Right hindlimb (tissue), 1 donor: ENCODE measurements at regions not wholly inside any gene's neighbourhood (a gene's known extent, or its start where the extent isn't known, plus 50 kb on each side); places are given as distances from the start of the nearest gene placed in this dataset.
A peak's percentile ranks its signal among the peaks of the same experiment; 100 is the strongest.
"Not testable (repeated sequence)": the region's sequence is repeated elsewhere in the genome, so short reads cannot be mapped to it uniquely, and the experiment has no call there.

ENCODE experiments used
- DNase-seq: peaks from one replicate; pipeline ENCODE4 v3.0.0-alpha.2; 2018

- DNase-seq = no peak
Measured at GRCh38 chr6:11486959-11487358, 50.6 kb upstream of the TMEM170B start.

GRCh38 chr6:11486486-11486885, 51.1 kb upstream of the TMEM170B start:
- DNase-seq = no peak

- DNase-seq = no peak
Measured at GRCh38 chr6:11486051-11486450, 51.5 kb upstream of the TMEM170B start.

GRCh38 chr6:11485271-11485670, 52.3 kb upstream of the TMEM170B start:
- DNase-seq = no peak

- no peak for DNase-seq
Measured at GRCh38 chr6:11484441-11484840, 53.1 kb upstream of the TMEM170B start.

GRCh38 chr6:11482616-11483015, 54.9 kb upstream of the TMEM170B start:
- no peak for DNase-seq

GRCh38 chr6:11480541-11480940, 57.0 kb upstream of the TMEM170B start:
- DNase-seq = no peak

- no peak for DNase-seq
Measured at GRCh38 chr6:11479296-11479695, 58.3 kb upstream of the TMEM170B start.

GRCh38 chr6:11478586-11478985, 59.0 kb upstream of the TMEM170B start:
- DNase-seq = no peak

- no peak for DNase-seq
Measured at GRCh38 chr6:11475016-11475415, 62.5 kb upstream of the TMEM170B start.

- DNase-seq = peak; percentile 62
Measured at GRCh38 chr6:11473008-11473740, 64.4 kb upstream of the TMEM170B start.

- DNase-seq = no peak
Measured at GRCh38 chr6:11471261-11471660, 66.3 kb upstream of the TMEM170B start.

GRCh38 chr6:11469684-11470083, 67.9 kb upstream of the TMEM170B start:
- DNase-seq = no peak

GRCh38 chr6:11468271-11468670, 69.3 kb upstream of the TMEM170B start:
- DNase-seq = not testable (repeated sequence)

GRCh38 chr6:11467364-11467763, 70.2 kb upstream of the TMEM170B start:
- no peak for DNase-seq

- no peak for DNase-seq
Measured at GRCh38 chr6:11463398-11463780, 74.2 kb upstream of the TMEM170B start.

GRCh38 chr6:11462742-11463397, 74.7 kb upstream of the TMEM170B start:
- no peak for DNase-seq

- no peak for DNase-seq
Measured at GRCh38 chr6:11460837-11461661, 76.5 kb upstream of the TMEM170B start.

- no peak for DNase-seq
Measured at GRCh38 chr6:11460001-11460668, 77.4 kb upstream of the TMEM170B start.

GRCh38 chr6:11459079-11459610, 78.4 kb upstream of the TMEM170B start:
- no peak for DNase-seq

- DNase-seq = no peak
Measured at GRCh38 chr6:11458509-11458908, 79.0 kb upstream of the TMEM170B start.

- not testable (repeated sequence) for DNase-seq
Measured at GRCh38 chr6:11457422-11457821, 80.1 kb upstream of the TMEM170B start.

- not testable (repeated sequence) for DNase-seq
Measured at GRCh38 chr6:11452106-11452505, 85.4 kb upstream of the TMEM170B start.
